GM04504 (cell line): ENCODE measurements at regions not wholly inside any gene's neighbourhood (a gene's known extent, or its start where the extent isn't known, plus 50 kb on each side); places are given as distances from the start of the nearest gene placed in this dataset.

Experiments used
- DNase-seq: peaks from one replicate; pipeline ENCODE4 v3.0.0-alpha.2; 2012; ENCODE audit warnings: low read depth

- no peak for DNase-seq
These were observed 188.4 kb upstream of the VEGFC start for GRCh38 chr4:176981074-176981473.

- peak; percentile 24 for DNase-seq
These were observed 188.8 kb upstream of the VEGFC start for GRCh38 chr4:176981551-176981950.

GRCh38 chr4:176988226-176988625 is 195.5 kb upstream of the VEGFC start:
- peak; percentile 80 for DNase-seq

- DNase-seq: no peak
These were observed 196.5 kb upstream of the VEGFC start for GRCh38 chr4:176989186-176989585.

GRCh38 chr4:176999935-177000543 is 207.3 kb upstream of the VEGFC start:
- no peak for DNase-seq

GRCh38 chr4:177001271-177002175 is 208.8 kb upstream of the VEGFC start:
- DNase-seq: no peak

- DNase-seq: peak; percentile 59
These were observed 213.0 kb upstream of the VEGFC start for GRCh38 chr4:177005674-177006230.

- no peak for DNase-seq
These were observed 213.6 kb upstream of the VEGFC start for GRCh38 chr4:177006331-177006730.

- DNase-seq: no peak
These were observed 215.5 kb upstream of the VEGFC start for GRCh38 chr4:177008071-177008835.

- DNase-seq: no peak
These were observed 216.2 kb upstream of the VEGFC start for GRCh38 chr4:177008836-177009501.

GRCh38 chr4:177010418-177010817 is 217.7 kb upstream of the VEGFC start:
- no peak for DNase-seq

GRCh38 chr4:177012918-177013545 is 220.3 kb upstream of the VEGFC start:
- DNase-seq: no peak

GRCh38 chr4:177016541-177017141 is 223.9 kb upstream of the VEGFC start:
- DNase-seq: peak; percentile 72

- no peak for DNase-seq
These were observed 231.2 kb upstream of the VEGFC start for GRCh38 chr4:177023951-177024350.

- DNase-seq: no peak
These were observed 239.6 kb upstream of the VEGFC start for GRCh38 chr4:177032341-177032740.

GRCh38 chr4:177033135-177033534 is 240.4 kb upstream of the VEGFC start:
- no peak for DNase-seq

- DNase-seq: no peak
These were observed 240.9 kb upstream of the VEGFC start for GRCh38 chr4:177033632-177034031.

GRCh38 chr4:177041356-177041755 is 248.6 kb upstream of the VEGFC start:
- no peak for DNase-seq

- peak; percentile 65 for DNase-seq
These were observed 254.5 kb upstream of the VEGFC start for GRCh38 chr4:177047070-177047850.

- no peak for DNase-seq
These were observed 255.1 kb upstream of the VEGFC start for GRCh38 chr4:177047851-177048174.
